Spleen (tissue), 11 donors: ENCODE measurements at regions not wholly inside any gene's neighbourhood (a gene's known extent, or its start where the extent isn't known, plus 50 kb on each side); places are given as distances from the start of the nearest gene placed in this dataset.

ENCODE experiments used
- DNase-seq: peaks from one replicate; pipeline ENCODE4 v3.0.0-alpha.2; 2020
- H3K27ac ChIP-seq, 8 donors: fragments of 200-600 bp; sonication (generic) in 7 of 8; 1 replicate in 4 of 8; 2 replicates in 4 of 8; pipeline versions ENCODE4 v1.5.0 to v1.8.0; 2016 to 2021; ENCODE audit warnings: inconsistent platforms in 4 of 8, mild to moderate bottlenecking in 4 of 8, moderate library complexity in 1 of 8
- H3K27me3 ChIP-seq, 7 donors: fragments of 200-600 bp; sonication (generic) in 6 of 7; replicated peaks in 1 of 7; 1 replicate in 4 of 7; 2 replicates in 3 of 7; pipeline versions ENCODE4 v1.5.0 to v1.8.0; 2016 to 2021; ENCODE audit warnings: inconsistent platforms in 3 of 7, mild to moderate bottlenecking in 1 of 7
- H3K36me3 ChIP-seq, 6 donors: fragments of 200-600 bp; sonication (generic) in 5 of 6; 1 replicate in 4 of 6; 2 replicates in 2 of 6; pipeline versions ENCODE4 v1.5.0 to v1.8.0; 2016 to 2021; ENCODE audit warnings: inconsistent platforms in 2 of 6
- H3K4me1 ChIP-seq, 6 donors: fragments of 200-600 bp; sonication (generic) in 5 of 6; 1 replicate in 3 of 6; 2 replicates in 3 of 6; pipeline versions ENCODE4 v1.5.0 to v1.8.0; 2016 to 2021; ENCODE audit warnings: inconsistent platforms in 3 of 6
- H3K4me3 ChIP-seq, 8 donors: fragments of 200-600 bp; sonication (generic) in 7 of 8; 1 replicate in 4 of 8; 2 replicates in 4 of 8; pipeline versions ENCODE4 v1.5.0 to v1.8.0; 2016 to 2021; ENCODE audit warnings: inconsistent platforms in 4 of 8, mild to moderate bottlenecking in 4 of 8, moderate library complexity in 2 of 8
- H3K9me3 ChIP-seq, 8 donors: fragments of 200-600 bp; sonication (generic) in 7 of 8; 1 replicate in 4 of 8; 2 replicates in 4 of 8; pipeline versions ENCODE4 v1.5.0 to v1.8.0; 2016 to 2021; ENCODE audit warnings: inconsistent platforms in 4 of 8
- CTCF ChIP-seq, 11 experiments: fragments of 200-600 bp in 7 of 11; fragments of 450-650 bp in 4 of 11; sonication (generic) in 4 of 11; IDR thresholded peaks in 8 of 11; conservative IDR thresholded peaks in 3 of 11; 1 replicate in 7 of 11; 2 replicates in 4 of 11; pipeline versions ENCODE4 v1.4.0 to v1.8.0; 2016 to 2021; ENCODE audit warnings: antibody characterized with exemption in 11 of 11, inconsistent platforms in 4 of 11, mild to moderate bottlenecking in 1 of 11
- POLR2A ChIP-seq, 3 donors: fragments of 450-650 bp; IDR thresholded peaks; one replicate each; pipeline ENCODE4 v1.5.1; 2017; ENCODE audit warnings: antibody characterized with exemption in 3 of 3, mild to moderate bottlenecking in 1 of 3
- POLR2AphosphoS5 ChIP-seq, 3 donors: sonication (generic); formaldehyde crosslinking; IDR thresholded peaks; one replicate each; pipeline ENCODE4 v1.5.1; 2017; ENCODE audit warnings: antibody characterized with exemption in 3 of 3
- WGBS, 5 donors: extraction: QIAGEN DNeasy Blood & Tissue Kit in 3 of 5; methylation state at CpG; one replicate each; pipeline versions ENCODE4 v1.1.5 to v1.1.7; 2013 to 2018; 5-methylcytosine and 5-hydroxymethylcytosine counted together
- intact Hi-C: fragments of 100-400 bp; cut with DNase I; formaldehyde crosslinking; loops from one replicate; pipeline ENCODE4 v1.15.0; 2023; ENCODE audit warnings: low total_unique reads
- donor health status: healthy with polysubstance abuse.
- donor health status: DM: no; HTN: no; CAD: no; lungs with moderate emphysema.
- donor health status: DM: no; HTN: no; CAD: no.
- donor health status: Bipolar disorder and iron deficiency.
- donor health status: healthy.
- donor health status: DM: no; HTN: no; CAD: no.
- donor health status: DM: yes; HTN: yes; CAD: no.

GRCh38 chr13:106874323-106874722 is 306.4 kb upstream of the ARGLU1 start:
- intact Hi-C loops, result no loop called here
- no peaks in the 10 kb centered on the region for H3K27me3 ChIP-seq
- WGBS, 5 donors, result 10 to 28% (median 15%) methylated on average over 2 of the region's 2 CpGs
- H3K9me3 ChIP-seq, result no peaks in the 10 kb centered on the region
- no peak for TF ChIP-seq CTCF (IDR thresholded peaks at IDR 0.05 in 8 of 11, conservative IDR thresholded peaks at IDR 0.05 in 3 of 11)
- no peak for TF ChIP-seq POLR2A (IDR thresholded peaks at IDR 0.05)
- no peak for TF ChIP-seq POLR2AphosphoS5 (IDR thresholded peaks at IDR 0.05)
- no peak overlapping the region for H3K4me3 ChIP-seq
- no peaks in the 10 kb centered on the region for H3K36me3 ChIP-seq
- peaks cover 0 to 5% (median 2%) of the 10 kb centered on the region in 6 donors for H3K4me1 ChIP-seq
- H3K27ac ChIP-seq, result peak overlapping the region in 7 of 8 donors; percentile 70 to 81 (median 76)
- no peak for DNase-seq

- Histone ChIP-seq H3K36me3 (no peaks in the 10 kb centered on the region), H3K4me1 (peaks cover 0 to 5% (median 2%) of the 10 kb centered on the region in 6 donors), H3K27ac (peak overlapping the region in 7 of 8 donors; percentile 70 to 81 (median 76)), H3K9me3 (no peaks in the 10 kb centered on the region), H3K4me3 (no peak overlapping the region), H3K27me3 (no peaks in the 10 kb centered on the region)
- TF ChIP-seq POLR2AphosphoS5 (IDR thresholded peaks at IDR 0.05) (no peak), CTCF (IDR thresholded peaks at IDR 0.05 in 8 of 11, conservative IDR thresholded peaks at IDR 0.05 in 3 of 11) (no peak), POLR2A (IDR thresholded peaks at IDR 0.05) (no peak)
- 25 to 64% (median 50%) methylated on average over 1 of the region's 1 CpG for WGBS, 5 donors
- no peak for DNase-seq
- intact Hi-C loops, result no loop called here
These were observed 305.9 kb upstream of the ARGLU1 start for GRCh38 chr13:106873810-106874209.

GRCh38 chr13:106867249-106867648 is 299.3 kb upstream of the ARGLU1 start:
- H3K4me3 ChIP-seq, result peak overlapping the region in 1 of 8 donors; percentile 17
- H3K9me3 ChIP-seq, result no peaks in the 10 kb centered on the region
- H3K4me1 ChIP-seq, result peaks cover 0 to 12% (median 8%) of the 10 kb centered on the region in 6 donors
- H3K27me3 ChIP-seq, result no peaks in the 10 kb centered on the region
- 4 to 9% (median 7%) methylated on average over 13 of the region's 13 CpGs for WGBS, 5 donors
- DNase-seq, result no peak
- intact Hi-C loops, result no loop called here
- TF ChIP-seq POLR2AphosphoS5 (IDR thresholded peaks at IDR 0.05) (no peak), CTCF (IDR thresholded peaks at IDR 0.05 in 8 of 11, conservative IDR thresholded peaks at IDR 0.05 in 3 of 11) (peak in 2 of 11 experiments; percentile 19 to 26)
- peak overlapping the region in 6 of 8 donors; percentile 23 to 87 (median 51) for H3K27ac ChIP-seq
- no peaks in the 10 kb centered on the region for H3K36me3 ChIP-seq

GRCh38 chr13:106865716-106866440 is 297.9 kb upstream of the ARGLU1 start:
- Histone ChIP-seq H3K4me1 (peaks cover 0 to 12% (median 8%) of the 10 kb centered on the region in 6 donors), H3K36me3 (no peaks in the 10 kb centered on the region), H3K27ac (peak overlapping the region in 7 of 8 donors; percentile 43 to 87 (median 71)), H3K27me3 (no peaks in the 10 kb centered on the region), H3K4me3 (no peak overlapping the region), H3K9me3 (no peaks in the 10 kb centered on the region)
- no peak for TF ChIP-seq POLR2AphosphoS5 (IDR thresholded peaks at IDR 0.05)
- no peak for TF ChIP-seq CTCF (IDR thresholded peaks at IDR 0.05 in 8 of 11, conservative IDR thresholded peaks at IDR 0.05 in 3 of 11)
- TF ChIP-seq POLR2A (IDR thresholded peaks at IDR 0.05), result no peak
- WGBS, 5 donors, result 15 to 28% (median 22%) methylated on average over 3 of the region's 3 CpGs
- no peak for DNase-seq
- intact Hi-C loops, result no loop called here
